Prostate gland (tissue), 2 donors: ENCODE measurements at regions not wholly inside any gene's neighbourhood (a gene's known extent, or its start where the extent isn't known, plus 50 kb on each side); places are given as distances from the start of the nearest gene placed in this dataset.

Experiments
- CTCF ChIP-seq, 4 experiments: fragments of 200-600 bp in 2 of 4; fragments of 450-650 bp in 2 of 4; sonication (generic) in 2 of 4; IDR thresholded peaks; 1 replicate in 3 of 4; 2 replicates in 1 of 4; pipeline ENCODE4 v1.5.1; 2016 to 2019; ENCODE audit warnings: antibody characterized with exemption in 4 of 4, mild to moderate bottlenecking in 2 of 4, moderate library complexity in 2 of 4
- POLR2A ChIP-seq: fragments of 450-650 bp; IDR thresholded peaks from one replicate; pipeline ENCODE4 v1.6.1; 2016; ENCODE audit warnings: antibody characterized with exemption, mild to moderate bottlenecking
- POLR2AphosphoS5 ChIP-seq: sonication (generic); formaldehyde crosslinking; IDR thresholded peaks from one replicate; pipeline ENCODE4 v1.6.1; 2017; ENCODE audit warnings: antibody characterized with exemption

GRCh38 chr1:96510391-96510790 lies 211.2 kb upstream of the PTBP2 start:
- TF ChIP-seq CTCF (IDR thresholded peaks at IDR 0.05) (no peak), POLR2A (no peak), POLR2AphosphoS5 (no peak)
